H1 (cell line): ENCODE measurements at regions not wholly inside any gene's neighbourhood (a gene's known extent, or its start where the extent isn't known, plus 50 kb on each side); places are given as distances from the start of the nearest gene placed in this dataset.

ENCODE experiments used
- ASH2L ChIP-seq: fragments of 200-600, 300-600 bp; sonication (generic); IDR thresholded peaks from one replicate; pipeline ENCODE4 v1.7.1; 2017; ENCODE audit warnings: low read length
- CBX8 ChIP-seq: fragments of 300-800, 300-1000 bp; sonication (generic); IDR thresholded peaks from 2 replicates; pipeline ENCODE4 v1.7.1; 2016; ENCODE audit warnings: low read depth, low read length, borderline replicate concordance
- GABPA ChIP-seq: IDR thresholded peaks from 2 replicates; pipeline ENCODE4 v1.6.1; 2011; ENCODE audit warnings: mild to moderate bottlenecking, low read length, moderate library complexity, borderline replicate concordance; ENCODE audit not compliant: insufficient read depth
- KDM1A ChIP-seq: fragments of 200-600, 300-600 bp; sonication (generic); IDR thresholded peaks from 2 replicates; pipeline ENCODE4 v1.7.1; 2016; ENCODE audit warnings: mild to moderate bottlenecking, low read length, borderline replicate concordance
- RAD21 ChIP-seq, 2 experiments: IDR thresholded peaks in 1 of 2; conservative IDR thresholded peaks in 1 of 2; 2 replicates each; pipeline ENCODE4 v1.6.1; 2011; ENCODE audit warnings: low read depth in 2 of 2, low read length in 2 of 2, improper control_type of control experiment in 1 of 2, inconsistent platforms in 1 of 2, mild to moderate bottlenecking in 1 of 2, moderate library complexity in 1 of 2
- SP4 ChIP-seq: IDR thresholded peaks from 2 replicates; pipeline ENCODE4 v1.6.1; 2012; ENCODE audit warnings: low read length, inconsistent platforms
- YY1 ChIP-seq: IDR thresholded peaks from 2 replicates; pipeline ENCODE4 v1.6.1; 2011; ENCODE audit warnings: low read depth, mild to moderate bottlenecking, low read length
- TF ChIP-seq, protein P1 (sequence below): IDR thresholded peaks from 2 replicates; pipeline ENCODE4 v1.6.1; 2012; ENCODE audit warnings: inconsistent platforms
- TF ChIP-seq, protein P2 (sequence below): IDR thresholded peaks from 2 replicates; pipeline ENCODE4 v1.6.1; 2012; ENCODE audit warnings: low read length, inconsistent platforms

DNA sequence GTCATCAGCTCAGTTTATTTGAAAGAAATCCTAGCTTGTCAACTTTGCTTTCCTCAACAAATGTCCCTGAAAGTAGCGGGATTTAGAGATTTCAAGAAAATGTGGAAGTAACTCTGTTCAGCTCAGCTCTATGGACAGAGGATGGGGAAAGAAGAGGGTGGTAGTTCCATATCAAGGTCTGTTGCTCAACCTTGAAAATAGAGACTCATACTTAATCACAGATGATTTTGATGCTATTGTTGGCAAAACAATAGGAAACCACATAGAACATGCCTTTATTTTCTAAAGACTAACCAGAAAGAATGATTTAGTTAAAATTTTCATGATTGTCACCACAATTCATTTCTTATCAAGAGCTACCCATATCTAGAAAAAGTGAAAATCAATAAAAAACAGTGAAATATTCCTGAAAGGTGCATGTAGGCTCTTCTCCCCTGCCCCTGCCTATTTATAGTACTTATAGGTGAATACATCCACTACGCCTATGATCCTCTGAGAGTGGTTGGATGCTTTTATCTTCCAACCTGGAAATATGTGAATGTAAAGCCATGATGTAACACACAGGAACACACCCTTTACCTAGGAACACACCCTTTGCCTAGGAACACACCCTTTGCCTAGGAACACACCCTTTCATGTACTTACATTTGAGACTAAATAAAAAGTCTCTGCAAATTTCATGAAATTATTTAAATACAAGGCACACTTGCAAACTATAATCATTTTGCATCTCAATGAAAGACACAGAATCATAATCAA lies 65.8 kb downstream of the ETAA1 start (continued):
- TF ChIP-seq RAD21 (IDR thresholded peaks at IDR 0.05 in 1 of 2, conservative IDR thresholded peaks at IDR 0.05 in 1 of 2; ENCODE audit: low read depth in 2 of 2, low read length in 2 of 2) = no peak
- TF ChIP-seq, protein P1, sequence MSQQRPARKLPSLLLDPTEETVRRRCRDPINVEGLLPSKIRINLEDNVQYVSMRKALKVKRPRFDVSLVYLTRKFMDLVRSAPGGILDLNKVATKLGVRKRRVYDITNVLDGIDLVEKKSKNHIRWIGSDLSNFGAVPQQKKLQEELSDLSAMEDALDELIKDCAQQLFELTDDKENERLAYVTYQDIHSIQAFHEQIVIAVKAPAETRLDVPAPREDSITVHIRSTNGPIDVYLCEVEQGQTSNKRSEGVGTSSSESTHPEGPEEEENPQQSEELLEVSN = no peak
- no peak for TF ChIP-seq ASH2L
- no peak for TF ChIP-seq GABPA
- TF ChIP-seq YY1 = no peak
- TF ChIP-seq CBX8 = no peak
- no peak for TF ChIP-seq SP4
- TF ChIP-seq, protein P2, sequence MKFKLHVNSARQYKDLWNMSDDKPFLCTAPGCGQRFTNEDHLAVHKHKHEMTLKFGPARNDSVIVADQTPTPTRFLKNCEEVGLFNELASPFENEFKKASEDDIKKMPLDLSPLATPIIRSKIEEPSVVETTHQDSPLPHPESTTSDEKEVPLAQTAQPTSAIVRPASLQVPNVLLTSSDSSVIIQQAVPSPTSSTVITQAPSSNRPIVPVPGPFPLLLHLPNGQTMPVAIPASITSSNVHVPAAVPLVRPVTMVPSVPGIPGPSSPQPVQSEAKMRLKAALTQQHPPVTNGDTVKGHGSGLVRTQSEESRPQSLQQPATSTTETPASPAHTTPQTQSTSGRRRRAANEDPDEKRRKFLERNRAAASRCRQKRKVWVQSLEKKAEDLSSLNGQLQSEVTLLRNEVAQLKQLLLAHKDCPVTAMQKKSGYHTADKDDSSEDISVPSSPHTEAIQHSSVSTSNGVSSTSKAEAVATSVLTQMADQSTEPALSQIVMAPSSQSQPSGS = no peak
- no peak for TF ChIP-seq KDM1A
